Caki2 (cell line): ENCODE measurements at regions not wholly inside any gene's neighbourhood (a gene's known extent, or its start where the extent isn't known, plus 50 kb on each side); places are given as distances from the start of the nearest gene placed in this dataset.

ENCODE experiments used
- DNase-seq: peaks from one replicate; pipeline ENCODE4 v3.0.0-alpha.2; 2015; ENCODE audit warnings: low read depth
- in situ Hi-C: cut with HindIII; loops from 2 replicates; pipeline ENCODE4 v1.10.0; 2016; ENCODE audit warnings: low sequenced_read_pairs, low pct_unique_long_range_greater_than_20kb, mixed read lengths

DNA sequence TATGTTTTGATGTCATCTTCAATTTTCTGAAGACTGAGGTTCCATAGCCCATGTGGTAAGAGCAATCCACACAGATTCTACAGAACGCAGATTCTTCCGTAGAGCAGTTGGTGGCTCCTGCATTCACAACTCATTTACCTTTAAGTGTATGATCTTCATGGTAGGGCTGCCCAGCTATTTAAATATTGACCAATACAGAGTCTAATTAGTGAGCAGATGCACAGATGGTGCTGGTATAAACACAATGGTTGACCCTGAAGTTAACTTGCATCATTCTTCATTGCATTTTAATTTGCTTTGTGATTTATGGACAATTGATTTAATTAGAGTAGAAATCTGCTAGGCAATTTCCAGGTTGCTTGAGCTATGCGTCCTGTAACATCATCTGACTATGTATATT lies 269.2 kb downstream of the SQOR start:
- in situ Hi-C loops: no loop called here
- DNase-seq: no peak

DNA sequence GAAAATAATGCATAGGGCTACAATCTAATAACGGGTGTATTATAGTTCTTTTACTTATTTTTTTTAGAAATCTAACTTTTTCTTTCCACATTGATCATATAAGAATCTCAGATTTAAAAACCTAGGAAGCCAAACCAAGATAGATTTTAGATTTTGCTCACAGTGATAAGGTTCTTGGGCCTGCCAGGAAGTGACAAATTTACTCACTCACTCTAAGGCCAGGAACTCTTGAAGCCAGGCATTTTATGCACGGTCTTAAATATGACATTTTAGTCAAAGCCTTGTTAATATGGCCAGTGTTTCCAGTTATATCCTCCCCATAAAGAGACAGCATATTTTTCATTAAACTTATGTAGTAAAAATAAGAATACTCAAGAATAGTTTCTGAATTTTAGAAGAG lies 271.4 kb downstream of the SQOR start:
- in situ Hi-C loops: no loop called here
- DNase-seq: no peak

DNA sequence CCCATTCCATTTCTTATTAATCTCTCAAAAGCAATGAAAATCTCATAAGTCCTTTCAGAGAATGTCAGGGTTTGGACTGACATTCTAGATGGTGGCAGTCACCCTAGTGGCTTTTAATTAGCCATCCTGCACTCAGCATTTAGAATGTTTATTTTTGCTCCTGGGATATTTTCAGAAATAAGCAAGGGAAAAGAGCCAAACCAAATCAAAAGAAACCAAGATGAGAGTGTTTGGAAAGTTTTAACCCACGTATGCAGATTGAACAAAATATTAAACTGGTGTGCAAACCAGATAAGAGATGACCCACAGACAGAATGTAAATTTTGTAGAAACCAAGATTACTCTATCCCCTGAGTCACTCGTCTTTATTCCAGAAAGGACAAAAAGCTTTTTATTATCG lies 275.8 kb downstream of the SQOR start:
- no peak for DNase-seq

DNA sequence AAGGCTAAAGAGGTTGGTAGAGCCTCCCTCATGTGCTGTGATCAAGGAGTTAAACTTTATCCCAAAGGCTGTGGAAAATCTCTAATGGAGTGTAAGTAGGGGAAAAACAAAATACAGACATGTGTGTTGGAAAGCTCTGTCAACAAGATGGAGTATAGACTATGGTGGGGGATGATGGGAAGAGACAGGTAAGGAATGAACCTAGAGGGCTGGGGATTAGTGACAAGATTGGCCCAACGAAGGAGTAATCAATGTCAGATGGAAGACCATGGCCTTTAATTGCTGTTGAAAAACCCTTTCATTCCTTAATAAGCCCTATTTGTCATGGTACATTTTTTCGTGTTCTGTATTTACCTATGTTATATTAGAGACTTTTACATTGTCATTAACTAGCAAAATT lies 278.6 kb downstream of the SQOR start:
- in situ Hi-C loops: no loop called here
- DNase-seq: no peak

More for the DNA sequence above, 275.8 kb downstream of the SQOR start:
- in situ Hi-C loops: no loop called here

DNA sequence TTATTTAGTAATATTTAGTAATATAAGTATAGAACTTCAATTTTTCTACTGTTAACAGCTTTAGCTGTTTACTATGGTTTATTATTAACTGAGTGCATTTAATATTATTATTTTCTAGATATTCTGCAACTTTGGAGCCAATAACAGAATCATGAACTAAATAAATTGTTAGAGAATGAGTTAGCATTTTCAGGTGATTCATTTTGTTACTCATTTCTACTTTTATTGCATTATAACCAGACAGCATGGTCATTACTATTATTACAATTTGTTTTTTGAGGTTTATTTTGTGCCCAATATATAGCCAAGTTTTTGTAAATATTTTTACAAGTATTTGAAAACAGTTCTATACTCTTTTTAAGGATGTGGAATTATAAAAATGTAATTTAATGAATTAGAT lies 279.6 kb downstream of the SQOR start:
- DNase-seq: no peak

DNA sequence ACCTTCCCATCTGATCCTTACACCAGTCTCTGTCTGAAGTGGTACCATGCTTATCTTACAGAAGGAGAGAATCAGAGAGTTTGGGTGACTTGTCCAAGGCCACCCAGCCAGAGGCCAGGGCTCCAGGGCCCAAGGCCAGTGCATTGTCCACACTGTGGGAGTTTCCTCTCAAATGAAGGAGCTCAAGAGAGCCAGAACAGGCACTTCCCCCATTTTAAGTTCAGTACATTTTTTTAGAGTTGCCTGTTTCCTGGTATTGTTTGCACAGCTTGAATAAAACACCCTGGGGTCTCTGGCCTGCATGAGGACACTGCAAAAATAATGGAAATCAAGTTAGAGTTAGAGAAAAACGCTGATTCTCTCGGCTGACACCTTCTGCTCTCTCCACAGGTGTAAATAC lies 284.0 kb downstream of the SQOR start:
- in situ Hi-C loops: no loop called here
- DNase-seq: no peak

More for the DNA sequence above, 279.6 kb downstream of the SQOR start:
- in situ Hi-C loops: no loop called here

DNA sequence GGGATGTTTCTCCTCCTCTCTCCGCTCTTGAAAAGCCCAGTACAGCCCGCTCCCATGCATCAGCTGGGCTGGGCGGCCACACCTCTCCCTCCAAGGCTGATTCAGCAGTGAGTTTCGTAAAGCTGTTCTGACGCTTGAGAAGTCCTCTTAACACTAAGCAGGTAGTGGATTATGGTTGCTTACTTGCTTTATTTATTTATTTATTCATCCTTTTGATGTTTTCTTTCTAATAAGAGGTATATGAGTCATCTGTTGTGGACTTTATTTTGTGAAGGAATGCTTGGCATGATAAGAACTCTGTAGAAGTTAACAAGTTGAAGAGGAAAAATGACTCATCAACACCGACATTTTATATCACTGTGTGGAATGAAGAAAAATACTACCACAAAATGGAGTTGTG lies 285.0 kb downstream of the SQOR start:
- peak; percentile 92 for DNase-seq
- in situ Hi-C loops: no loop called here

DNA sequence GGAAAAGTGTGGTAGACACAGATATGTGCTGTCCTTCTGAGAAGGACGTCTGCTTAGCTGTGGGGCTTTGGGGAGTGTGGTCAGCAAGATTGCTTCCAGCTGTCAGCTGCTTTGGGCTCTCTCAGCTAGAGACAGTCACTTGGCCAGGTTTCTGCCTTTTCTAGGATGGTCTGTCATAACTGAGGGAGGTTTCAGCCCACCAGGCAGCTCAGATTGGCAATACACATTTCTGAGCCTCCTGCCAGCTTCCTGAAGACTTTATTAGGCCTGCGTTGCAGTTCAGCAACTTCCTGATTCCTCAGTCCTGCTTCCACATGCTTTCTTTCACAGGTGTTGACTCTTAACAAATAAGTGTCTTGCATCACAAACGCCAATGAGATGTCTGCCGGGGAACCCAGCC lies 286.5 kb downstream of the SQOR start:
- in situ Hi-C loops: no loop called here
- DNase-seq: no peak

DNA sequence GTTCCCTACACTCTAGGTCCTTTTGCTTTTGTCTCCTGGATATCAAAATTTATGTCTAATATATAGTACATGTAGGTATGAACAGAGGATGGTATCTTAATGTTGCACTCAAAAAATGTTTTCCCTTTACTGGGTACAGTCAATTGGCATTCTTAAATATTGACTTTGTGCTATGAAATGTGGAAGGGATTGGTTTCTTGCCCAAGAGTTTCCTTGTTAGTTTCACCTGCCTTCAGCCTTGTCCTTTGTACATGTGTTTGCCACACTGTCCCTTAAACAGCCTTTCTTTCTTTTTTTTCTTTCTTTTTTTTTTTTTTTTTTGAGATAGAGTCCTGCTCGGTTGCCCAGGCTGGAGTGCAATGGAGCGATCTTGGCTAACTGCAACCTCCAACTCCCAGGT lies 287.1 kb downstream of the SQOR start:
- in situ Hi-C loops: no loop called here
- DNase-seq: no peak

DNA sequence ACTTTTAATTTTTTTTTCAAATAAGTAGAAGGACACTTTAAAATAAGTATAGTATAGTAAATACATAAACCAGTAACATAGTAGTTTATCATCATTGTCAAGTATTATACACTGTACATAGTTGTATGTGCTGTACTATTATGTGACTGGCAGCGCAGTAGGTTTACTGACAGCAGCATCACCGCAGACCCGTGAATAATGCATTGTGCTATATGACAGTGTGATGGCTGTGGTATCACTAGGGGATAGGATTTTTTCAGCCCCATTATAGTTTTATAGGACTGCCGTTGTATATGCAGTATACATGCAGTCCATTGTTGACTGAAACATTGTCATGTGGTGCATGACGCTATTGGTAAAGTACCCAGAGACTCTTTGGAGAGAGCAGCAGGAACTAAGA lies 306.5 kb downstream of the SQOR start:
- no peak for DNase-seq
- in situ Hi-C loops: no loop called here

DNA sequence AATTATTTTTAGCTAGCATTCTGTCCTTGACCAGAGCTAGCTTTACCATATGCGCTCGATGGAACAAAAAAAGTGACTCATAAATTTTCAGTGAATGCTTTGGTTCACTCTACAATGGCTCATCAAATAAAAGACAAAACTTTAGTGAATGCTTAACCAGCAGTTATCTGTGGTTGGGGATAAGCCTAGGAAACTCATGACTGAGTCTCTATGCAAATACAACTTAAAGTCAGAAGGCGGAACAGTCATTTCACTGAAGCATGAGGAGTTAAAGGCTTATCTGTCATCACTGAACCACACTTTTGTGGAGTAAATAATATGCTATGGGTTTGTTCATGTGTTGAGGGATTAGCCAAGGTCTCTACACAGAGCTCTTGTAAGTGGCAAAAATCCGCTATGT lies 308.4 kb downstream of the SQOR start:
- in situ Hi-C loops: no loop called here
- DNase-seq: peak; percentile 83

DNA sequence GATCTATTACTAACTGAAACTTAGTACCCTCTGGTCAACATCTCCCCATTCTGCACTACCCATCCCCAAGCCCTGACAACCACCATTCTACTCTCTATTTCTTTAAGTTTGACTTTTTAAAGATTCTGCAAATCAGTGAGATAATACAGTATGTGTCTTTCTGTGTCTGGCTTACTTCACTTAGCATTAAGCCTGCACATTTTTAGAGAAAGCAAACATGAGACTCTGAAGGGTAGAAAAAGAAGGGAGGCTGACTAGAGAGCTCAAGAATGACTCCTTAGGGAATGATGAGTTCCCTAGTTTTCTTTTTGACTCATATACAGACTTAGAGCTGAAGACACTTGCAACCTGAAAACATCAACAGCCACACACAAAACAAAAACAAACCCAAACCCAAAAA lies 311.3 kb downstream of the SQOR start:
- in situ Hi-C loops: no loop called here
- DNase-seq: no peak

DNA sequence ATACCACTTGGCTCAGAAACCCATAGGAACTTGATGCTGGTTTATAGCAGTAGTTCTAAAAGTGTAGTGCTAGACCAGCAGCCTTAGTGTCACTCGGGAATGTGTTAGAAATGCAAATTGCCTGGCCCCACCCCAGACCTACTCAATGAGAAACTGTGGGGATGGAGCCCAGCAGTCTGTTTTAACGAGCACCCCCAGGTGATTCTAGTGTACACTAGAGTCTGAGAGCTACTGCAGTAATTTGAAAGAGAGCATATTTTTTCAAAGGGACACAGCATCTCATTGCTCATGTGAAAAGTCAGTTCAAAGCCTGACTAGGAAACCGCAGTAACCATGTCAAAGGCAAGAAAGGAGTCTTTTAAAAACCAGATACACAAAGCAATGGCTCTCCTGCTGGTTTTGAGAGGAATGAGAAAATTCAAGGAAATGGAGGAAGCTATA lies 313.4 kb downstream of the SQOR start:
- DNase-seq: no peak
- in situ Hi-C loops: no loop called here

DNA sequence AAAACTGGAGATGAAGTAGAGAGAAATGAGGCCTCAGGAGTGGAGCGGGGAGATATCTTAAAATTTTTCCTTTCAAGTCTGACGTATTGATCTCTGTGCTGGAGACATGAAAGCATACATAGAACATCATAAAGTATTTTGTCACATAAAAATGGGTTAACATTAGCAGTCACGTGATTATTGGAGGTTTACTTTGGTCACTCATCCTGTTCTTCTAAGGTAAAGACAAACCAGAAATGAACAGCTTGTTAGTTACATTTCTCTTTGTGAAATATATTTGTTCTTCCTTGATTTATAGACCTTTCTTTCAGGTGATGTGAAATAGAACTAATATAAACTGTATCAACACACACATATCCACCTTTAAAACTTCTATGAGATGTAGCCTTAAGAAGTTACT lies 324.1 kb downstream of the SQOR start:
- DNase-seq: no peak
- in situ Hi-C loops: no loop called here

DNA sequence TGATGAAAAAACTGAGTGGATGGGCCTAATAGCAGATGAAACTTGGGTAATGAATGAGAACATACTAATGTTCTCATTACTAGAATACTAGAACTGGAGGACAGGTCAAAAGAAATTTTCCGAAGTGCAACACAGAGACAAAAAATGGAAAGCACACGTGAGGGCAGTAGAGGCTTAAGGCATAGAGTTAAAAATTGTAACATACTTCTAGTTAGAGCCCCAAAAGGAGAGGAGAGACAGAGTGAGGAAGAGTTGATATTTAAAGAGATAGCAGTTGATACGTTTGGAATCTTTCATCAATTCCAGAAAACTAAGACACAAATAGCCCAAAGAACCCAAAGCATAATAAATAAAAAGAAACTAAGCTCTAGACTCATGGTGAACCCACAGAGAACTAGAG lies 327.9 kb downstream of the SQOR start:
- in situ Hi-C loops: no loop called here
- DNase-seq: no peak

DNA sequence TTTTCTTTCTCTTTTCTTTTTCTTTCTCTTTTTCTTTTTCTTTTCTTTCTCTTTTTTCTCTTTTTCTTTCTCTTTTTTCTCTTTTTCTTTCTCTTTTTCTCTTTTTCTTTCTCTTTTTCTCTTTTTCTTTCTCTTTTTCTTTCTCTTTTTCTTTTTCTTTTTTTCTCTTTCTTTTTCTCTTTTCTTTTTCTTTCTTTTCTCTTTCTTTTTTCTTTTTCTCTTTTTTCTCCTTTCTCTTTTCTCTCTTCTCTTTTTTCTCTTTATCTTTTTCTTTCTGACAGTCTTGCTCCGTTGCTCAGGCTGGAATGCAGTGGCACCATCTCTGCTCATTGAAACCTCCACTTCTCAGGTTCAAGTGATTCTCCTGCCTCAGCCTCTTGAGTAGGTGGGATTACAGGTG lies 335.7 kb downstream of the SQOR start:
- in situ Hi-C loops: no loop called here
- no peak for DNase-seq

DNA sequence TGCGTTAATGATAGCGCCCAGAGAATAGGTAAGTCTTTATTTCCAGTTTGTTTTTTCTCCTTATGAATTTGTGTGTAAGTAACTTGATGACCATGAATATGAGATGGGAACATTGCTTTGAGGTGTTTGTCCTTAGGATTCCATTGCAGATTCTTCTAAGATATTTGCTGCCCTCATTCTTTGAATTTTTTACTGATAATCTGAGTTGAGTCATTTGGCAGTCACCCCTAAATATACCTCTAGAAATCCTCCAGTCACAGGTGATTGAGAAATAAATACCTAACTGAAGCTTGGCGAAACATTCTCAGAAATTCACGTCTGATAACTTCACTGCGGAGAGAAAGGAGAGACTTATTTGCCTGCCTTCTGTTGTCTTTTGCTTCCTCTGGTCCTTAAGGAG lies 345.5 kb downstream of the SQOR start:
- in situ Hi-C loops: no loop called here

DNA sequence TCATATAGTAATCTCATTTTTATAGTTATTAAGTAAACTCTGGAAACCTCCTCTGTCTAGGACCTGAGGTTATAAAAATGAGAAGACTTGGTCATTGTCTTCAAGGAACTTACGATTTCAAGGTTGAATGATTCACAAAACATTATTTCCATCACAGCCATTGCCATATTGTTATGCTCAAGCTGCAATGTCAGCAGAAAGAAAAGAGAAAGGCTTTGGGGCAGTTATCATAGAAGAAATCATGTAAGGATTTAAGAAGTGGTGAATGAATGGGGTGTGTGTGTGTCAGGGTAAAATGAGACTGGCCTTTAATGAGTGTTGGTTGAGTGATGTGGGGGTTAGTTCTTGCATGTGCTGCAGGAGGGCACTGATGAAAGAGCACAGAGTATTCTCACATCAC lies 346.8 kb downstream of the SQOR start:
- no peak for DNase-seq
- in situ Hi-C loops: no loop called here

More for the DNA sequence above, 345.5 kb downstream of the SQOR start:
- no peak for DNase-seq

DNA sequence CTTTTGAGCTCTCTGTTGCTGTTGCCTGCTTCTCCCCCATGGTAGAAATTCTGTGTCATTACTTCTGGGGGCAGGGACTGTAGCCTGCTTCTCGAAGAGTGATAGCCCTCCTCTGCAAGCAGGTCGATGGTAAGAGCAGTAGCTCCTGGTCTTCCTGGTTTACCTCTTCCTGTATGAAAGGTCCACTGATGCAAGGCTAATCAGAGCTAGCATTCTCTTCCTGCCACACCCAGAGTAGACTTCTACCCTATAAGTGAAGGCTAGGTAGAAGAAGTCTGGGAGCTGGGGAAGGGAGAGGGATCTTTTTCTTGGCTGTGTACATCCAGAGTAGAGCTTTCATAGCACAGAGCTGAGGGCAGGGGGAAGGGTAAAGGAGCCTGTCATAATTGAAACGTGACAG lies 357.0 kb downstream of the SQOR start:
- in situ Hi-C loops: no loop called here
- DNase-seq: no peak

DNA sequence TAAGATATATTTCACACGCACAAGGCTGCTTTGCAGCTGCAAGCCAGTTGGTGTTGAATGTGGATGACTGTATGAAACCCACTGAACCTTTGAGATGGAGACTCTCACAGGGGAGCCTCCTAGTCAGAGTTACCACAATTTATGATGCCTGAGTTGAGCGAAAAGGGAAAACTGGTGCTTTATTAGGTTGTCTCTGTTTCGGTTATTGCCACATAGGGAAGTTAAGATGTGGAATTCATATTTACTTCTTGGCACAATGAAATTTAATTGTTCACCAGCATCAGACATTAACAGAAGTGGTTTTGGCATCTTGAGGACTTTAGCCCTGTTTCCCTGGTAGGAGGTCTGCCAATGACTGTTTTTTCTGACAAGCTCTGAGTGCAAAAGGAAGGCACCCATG lies 358.2 kb downstream of the SQOR start:
- no peak for DNase-seq
- in situ Hi-C loops: no loop called here

DNA sequence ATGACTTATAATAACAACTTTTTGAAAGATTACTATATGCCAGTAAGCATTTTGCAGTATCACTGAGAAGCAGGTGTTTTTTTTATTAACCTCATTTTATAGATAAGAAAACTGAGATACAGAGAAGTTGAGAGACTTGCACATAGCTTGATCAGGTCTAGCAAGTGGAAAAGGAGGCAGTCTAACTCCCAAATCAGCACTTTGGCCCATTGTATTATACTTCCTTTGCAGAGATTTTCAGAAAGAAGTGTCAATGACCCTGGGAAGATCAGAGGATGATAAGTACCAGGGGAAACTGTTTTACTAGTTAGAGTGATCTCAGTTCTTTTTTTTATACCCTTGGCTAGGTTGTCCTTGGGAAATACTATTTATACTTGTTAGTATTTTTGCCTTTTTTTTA lies 358.7 kb downstream of the SQOR start:
- DNase-seq: no peak
- in situ Hi-C loops: no loop called here
